ENCODE measurements at regions not wholly inside any gene's neighbourhood (a gene's known extent, or its start where the extent isn't known, plus 50 kb on each side); places are given as distances from the start of the nearest gene placed in this dataset.

DNA sequence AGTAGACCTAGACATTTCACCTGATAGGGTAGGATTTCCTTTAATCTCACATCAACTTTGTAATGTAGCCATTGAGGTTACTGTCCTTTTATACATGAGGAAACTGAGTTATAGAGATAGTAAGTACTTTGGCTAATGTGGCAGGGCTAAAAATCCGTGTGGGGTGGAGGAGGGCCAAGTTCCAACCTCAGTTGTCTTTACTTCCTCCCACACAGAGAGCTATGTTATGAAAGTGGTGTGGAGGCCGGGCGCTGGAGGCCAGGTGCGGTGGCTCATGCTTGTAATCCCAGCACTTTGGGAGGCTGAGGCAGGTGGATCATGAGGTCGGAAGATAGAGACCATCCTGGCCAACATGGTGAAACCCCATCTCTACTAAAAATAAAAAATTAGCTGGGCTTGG, 173.3 kb downstream of the PALM2AKAP2 start:
- H3K9ac ChIP-seq (ENCODE audit: insufficient read depth, low read depth, low read length): no peak overlapping the region
- no peaks in the 10 kb centered on the region for H3K36me3 ChIP-seq (replicated peaks in 1 of 2; ENCODE audit: control insufficient read depth in 1 of 2, insufficient read depth in 2 of 2, low read length in 2 of 2)
- peaks cover 14% of the 10 kb centered on the region for H3K4me1 ChIP-seq (ENCODE audit: insufficient read depth, low read length)
- H3K79me2 ChIP-seq (ENCODE audit: insufficient read depth, low read length): no peaks in the 10 kb centered on the region
- H3K4me3 ChIP-seq (replicated peaks in 1 of 3; ENCODE audit: insufficient read depth in 1 of 3, low read depth in 2 of 3, low read length in 3 of 3): no peak overlapping the region
- H3K27ac ChIP-seq (ENCODE audit: extremely low read length, insufficient read depth, low read length): no peak overlapping the region
- H3K4me2 ChIP-seq (ENCODE audit: low read depth, low read length): no peak overlapping the region
- intact Hi-C loops (cut with micrococcal nuclease; ENCODE audit: unreplicated experiment): no loop called here
- POLR2A ChIA-PET: no interaction called here
- BruUV-seq (replicated peaks): no TSS peak
- H2AFZ ChIP-seq (ENCODE audit: low read length): no peak overlapping the region
- CTCF ChIA-PET (ENCODE audit: low intra/inter-chr PET ratio, low total read pairs): no interaction called here
- in situ Hi-C loops (cut with HindIII; ENCODE audit: extremely low pct_ligation_motif_present, low pct_unique_long_range_greater_than_20kb): no loop called here
- H4K20me1 ChIP-seq (ENCODE audit: insufficient read depth, low read length): no peaks in the 10 kb centered on the region
- no peaks in the 10 kb centered on the region for H3K27me3 ChIP-seq (ENCODE audit: control insufficient read depth in 1 of 2, insufficient read depth in 2 of 2, low read length in 2 of 2)
- DNase-seq (ENCODE audit: low spot score) (no peak), FAIRE-seq (no peak), ATAC-seq (no peak)
- TF ChIP-seq CENPBD1 (CRISPR knock-in tag; IDR thresholded peaks at IDR 0.05; ENCODE audit: borderline replicate concordance, low read depth) (no peak), ZBTB42 (CRISPR knock-in tag; IDR thresholded peaks at IDR 0.05) (no peak), ZNF225 (CRISPR knock-in tag; IDR thresholded peaks at IDR 0.05) (no peak), RERE (CRISPR knock-in tag; IDR thresholded peaks at IDR 0.05; ENCODE audit: low read depth) (no peak), HNRNPH1 (optimal IDR thresholded peaks at IDR 0.05; ENCODE audit: low read depth, low read length) (no peak), SP140L (CRISPR knock-in tag; IDR thresholded peaks at IDR 0.05; ENCODE audit: borderline replicate concordance) (no peak), MYC (CRISPR knock-in tag; IDR thresholded peaks at IDR 0.05; ENCODE audit: borderline replicate concordance) (no peak), NR2F2 (IDR thresholded peaks at IDR 0.05; ENCODE audit: borderline replicate concordance, low read depth) (no peak), SRY (CRISPR knock-in tag; IDR thresholded peaks at IDR 0.05) (no peak), MBNL3 (CRISPR knock-in tag; conservative IDR thresholded peaks at IDR 0.05) (no peak), GABPA (IDR thresholded peaks at IDR 0.05; ENCODE audit: low read depth, low read length) (no peak), GABPA (CRISPR knock-in tag; IDR thresholded peaks at IDR 0.05; ENCODE audit: low read depth) (no peak), GATAD1 (CRISPR knock-in tag; IDR thresholded peaks at IDR 0.05) (no peak)
- TF ChIP-seq, protein P1, sequence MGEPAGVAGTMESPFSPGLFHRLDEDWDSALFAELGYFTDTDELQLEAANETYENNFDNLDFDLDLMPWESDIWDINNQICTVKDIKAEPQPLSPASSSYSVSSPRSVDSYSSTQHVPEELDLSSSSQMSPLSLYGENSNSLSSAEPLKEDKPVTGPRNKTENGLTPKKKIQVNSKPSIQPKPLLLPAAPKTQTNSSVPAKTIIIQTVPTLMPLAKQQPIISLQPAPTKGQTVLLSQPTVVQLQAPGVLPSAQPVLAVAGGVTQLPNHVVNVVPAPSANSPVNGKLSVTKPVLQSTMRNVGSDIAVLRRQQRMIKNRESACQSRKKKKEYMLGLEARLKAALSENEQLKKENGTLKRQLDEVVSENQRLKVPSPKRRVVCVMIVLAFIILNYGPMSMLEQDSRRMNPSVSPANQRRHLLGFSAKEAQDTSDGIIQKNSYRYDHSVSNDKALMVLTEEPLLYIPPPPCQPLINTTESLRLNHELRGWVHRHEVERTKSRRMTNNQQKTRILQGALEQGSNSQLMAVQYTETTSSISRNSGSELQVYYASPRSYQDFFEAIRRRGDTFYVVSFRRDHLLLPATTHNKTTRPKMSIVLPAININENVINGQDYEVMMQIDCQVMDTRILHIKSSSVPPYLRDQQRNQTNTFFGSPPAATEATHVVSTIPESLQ (CRISPR knock-in tag; conservative IDR thresholded peaks at IDR 0.05): no peak
- TF ChIP-seq, protein P2, sequence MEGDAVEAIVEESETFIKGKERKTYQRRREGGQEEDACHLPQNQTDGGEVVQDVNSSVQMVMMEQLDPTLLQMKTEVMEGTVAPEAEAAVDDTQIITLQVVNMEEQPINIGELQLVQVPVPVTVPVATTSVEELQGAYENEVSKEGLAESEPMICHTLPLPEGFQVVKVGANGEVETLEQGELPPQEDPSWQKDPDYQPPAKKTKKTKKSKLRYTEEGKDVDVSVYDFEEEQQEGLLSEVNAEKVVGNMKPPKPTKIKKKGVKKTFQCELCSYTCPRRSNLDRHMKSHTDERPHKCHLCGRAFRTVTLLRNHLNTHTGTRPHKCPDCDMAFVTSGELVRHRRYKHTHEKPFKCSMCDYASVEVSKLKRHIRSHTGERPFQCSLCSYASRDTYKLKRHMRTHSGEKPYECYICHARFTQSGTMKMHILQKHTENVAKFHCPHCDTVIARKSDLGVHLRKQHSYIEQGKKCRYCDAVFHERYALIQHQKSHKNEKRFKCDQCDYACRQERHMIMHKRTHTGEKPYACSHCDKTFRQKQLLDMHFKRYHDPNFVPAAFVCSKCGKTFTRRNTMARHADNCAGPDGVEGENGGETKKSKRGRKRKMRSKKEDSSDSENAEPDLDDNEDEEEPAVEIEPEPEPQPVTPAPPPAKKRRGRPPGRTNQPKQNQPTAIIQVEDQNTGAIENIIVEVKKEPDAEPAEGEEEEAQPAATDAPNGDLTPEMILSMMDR (CRISPR knock-in tag; IDR thresholded peaks at IDR 0.05): no peak
- no peaks in the 10 kb centered on the region for H3K9me3 ChIP-seq (ENCODE audit: low read length)
- WGBS (ENCODE audit: low lambda C conversion rate): 68% methylated on average over 5 of the region's 5 CpGs
